ENCODE measurements at regions not wholly inside any gene's neighbourhood (a gene's known extent, or its start where the extent isn't known, plus 50 kb on each side); places are given as distances from the start of the nearest gene placed in this dataset.

DNA sequence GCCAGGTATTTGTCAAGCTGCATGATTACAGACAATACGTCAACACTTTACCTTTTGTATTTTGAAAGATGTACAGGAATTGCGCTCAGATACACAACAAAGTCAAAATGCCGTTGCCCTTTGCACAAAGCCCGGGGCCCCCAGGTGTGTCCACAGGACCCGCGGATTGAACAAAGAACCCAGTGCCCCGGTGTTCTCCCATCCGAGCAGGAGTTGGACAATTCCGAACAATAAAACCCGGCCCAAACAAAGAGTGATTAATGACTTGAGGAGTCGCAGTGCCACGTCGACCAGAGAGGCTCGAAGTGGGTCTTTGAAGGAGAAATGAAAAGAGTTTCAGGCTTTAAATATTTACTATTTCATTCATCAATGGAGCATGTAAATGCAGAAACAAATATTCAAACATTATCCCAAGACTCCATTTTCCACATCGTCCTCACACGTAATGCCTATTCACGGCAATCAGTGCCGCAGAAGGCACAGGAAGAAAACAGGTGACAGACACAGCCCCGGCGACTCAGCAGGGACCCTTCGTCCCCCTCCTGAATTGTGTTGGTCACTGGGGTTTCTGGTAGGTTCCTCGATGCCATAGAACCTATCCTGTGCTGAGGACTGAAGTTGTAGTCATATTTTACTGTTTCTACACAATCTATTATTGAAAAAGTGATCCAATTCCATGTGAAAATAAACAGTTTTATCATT, 70.9 kb upstream of the MGMT start:
- no peak for DNase-seq

DNA sequence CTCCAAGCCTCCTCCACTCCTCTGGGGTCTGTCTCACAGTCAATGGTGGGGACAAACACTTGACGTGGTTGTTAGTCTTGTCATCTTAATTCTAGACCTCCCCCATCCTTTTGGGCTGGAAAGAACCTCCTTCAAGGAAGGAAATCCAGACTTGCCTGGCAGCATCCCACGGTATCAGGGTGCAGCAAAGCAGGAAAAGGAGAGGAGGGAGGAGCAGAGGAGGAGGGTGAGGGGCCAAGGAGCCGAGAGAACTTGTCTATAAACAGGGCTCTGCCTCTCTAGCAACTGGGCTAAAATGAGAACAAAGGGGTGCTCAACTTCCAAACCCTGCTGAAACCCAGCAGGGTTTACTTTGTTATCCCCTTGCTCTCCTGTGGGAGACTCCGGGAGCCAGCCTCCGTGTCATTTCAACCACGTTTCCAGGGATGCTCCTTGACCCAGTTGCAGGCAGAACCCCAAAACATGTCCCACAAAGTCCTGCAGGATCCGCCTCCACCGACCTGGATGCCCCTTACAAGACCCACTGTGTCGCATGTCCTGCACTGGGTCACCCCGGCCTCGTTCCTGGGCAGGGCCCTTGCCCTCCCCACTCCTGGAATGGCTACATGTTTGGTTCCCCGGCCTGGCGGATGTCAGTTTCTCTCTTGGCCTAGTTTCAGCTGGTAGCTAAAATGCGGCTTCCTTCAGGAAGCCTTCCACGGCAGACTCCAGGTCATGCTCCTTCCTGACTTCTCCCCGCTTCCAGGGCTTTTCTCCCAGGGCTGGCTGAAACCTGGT, 69.7 kb upstream of the MGMT start:
- DNase-seq: no peak

DNA sequence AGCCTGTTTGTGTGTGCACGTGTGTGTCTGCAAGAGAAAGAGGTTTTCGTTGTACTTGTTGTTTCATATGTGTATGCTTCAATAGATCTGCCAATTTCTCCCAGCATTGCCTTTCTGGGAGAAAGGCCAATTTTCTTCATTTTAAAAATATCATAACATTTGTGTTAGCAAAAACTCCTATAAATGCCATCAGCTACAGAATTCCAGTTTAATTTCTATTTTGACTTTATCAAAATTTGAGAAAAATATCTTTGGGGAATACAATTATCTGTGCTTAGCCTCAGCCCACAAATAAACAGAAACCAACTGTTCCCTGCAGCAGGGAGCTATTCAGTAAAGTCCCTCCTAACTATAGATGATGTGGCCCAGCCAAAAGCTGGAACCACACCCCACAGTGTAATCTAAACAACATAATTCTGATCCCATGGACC, 68.3 kb upstream of the MGMT start:
- DNase-seq: no peak

DNA sequence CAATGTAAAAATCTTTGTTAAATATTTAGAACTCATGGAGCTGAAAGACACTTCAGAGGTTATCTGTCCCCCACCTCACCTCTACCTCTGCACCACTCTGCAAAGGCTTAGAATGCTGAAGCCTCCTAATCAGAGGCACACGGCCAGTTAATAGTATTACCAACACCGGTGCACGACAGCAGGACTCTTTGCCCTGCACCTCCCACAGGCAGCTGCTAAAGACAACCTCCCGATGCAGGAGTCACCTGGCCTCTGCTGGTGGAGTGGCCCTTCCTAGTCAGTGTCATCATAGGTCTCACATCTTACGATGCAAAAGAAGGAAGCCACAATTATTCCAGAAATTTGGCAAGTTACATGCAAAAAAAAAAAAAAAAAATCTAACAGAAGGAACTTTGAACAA, 66.6 kb upstream of the MGMT start:
- no peak for DNase-seq

DNA sequence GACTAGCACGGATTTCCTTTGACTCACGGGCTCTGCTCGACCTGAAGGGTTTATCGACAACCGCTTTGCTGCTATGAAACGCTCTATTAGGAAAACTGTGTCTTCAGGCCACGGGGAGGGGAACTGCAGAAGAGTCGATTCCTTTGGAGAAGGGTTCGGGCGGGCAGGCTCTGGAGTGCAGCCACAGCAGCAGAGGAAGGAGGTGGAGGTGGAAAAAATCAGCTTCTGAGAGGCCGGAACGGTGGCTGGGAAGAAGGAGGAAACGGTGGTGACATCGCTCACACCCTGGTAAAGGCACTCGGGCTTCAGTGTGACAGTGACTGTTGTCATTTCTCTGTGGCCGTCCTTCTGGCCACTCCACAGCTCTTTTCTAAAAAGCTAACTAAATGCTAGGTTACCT, 64.6 kb upstream of the MGMT start:
- DNase-seq: no peak

DNA sequence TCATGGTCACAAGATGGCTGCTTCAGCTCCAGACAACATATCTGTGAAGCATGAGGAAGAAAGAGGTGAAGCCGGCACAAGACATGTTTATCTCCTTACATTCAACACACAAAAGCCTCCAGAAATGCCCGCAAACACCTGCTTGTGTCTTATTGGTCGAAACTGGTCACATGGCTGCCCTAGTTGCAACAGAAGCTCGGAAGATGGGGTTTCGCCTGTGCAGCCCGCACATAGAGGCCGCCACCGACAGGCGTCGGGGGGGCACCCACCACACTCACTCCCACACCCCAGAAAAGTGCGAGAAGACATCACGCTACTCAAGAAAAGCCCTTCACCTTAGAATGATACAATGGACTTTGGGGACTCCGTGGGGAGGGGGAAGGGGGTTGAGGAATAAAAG, 63.0 kb upstream of the MGMT start:
- DNase-seq: no peak

DNA sequence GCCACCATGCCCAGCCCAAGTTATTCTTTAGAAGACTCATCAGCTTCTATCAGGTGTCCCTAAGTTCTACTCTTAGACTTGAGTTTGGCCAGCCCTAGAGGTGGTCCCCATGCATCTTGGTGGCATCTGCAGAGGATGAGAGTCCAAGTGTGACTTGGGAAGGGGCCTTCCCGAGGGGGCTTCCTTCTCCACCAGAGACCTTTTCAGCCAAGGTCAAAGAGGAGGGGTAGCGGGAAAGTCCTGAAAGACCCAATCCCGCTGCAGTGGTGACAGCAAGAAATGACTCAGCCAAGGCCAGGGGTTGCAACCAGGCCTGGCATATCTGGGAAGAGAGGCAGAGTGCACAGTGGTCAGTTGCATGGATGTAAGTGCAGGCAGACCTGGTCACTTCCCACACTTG, 61.7 kb upstream of the MGMT start:
- DNase-seq: no peak

DNA sequence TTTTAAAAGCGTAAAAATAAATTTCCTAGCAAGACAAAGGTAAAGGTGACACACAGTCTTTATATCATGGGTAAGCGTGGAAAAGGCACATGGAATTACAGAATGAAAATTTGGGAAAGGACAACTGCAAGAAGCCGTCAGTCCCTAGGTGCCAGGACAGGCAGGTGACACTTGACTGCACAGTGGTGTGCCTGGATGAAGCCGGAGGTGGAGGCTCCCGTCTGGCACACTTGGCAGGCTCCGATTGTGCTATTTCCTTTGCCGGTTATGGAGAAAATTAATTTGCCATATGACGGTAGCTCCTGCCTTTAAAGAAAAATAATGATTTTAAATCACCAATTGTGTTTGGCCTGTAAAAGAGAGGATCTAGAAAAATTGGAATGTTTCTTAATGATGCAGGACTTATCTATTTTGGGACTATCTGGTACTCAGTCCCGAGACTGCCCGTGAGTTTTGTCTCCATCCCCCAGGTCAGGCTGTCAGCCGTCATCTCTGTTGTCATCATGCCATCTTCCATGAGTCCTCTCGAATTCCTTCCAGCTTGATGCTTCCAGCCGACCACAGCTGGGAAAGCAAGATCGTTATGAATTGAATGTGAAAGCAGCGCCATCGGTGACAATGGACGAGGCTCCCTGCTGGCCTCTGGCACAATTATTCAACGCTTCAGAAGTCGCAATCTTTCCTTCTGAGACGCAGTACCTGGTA, 56.2 kb upstream of the MGMT start:
- DNase-seq: no peak

DNA sequence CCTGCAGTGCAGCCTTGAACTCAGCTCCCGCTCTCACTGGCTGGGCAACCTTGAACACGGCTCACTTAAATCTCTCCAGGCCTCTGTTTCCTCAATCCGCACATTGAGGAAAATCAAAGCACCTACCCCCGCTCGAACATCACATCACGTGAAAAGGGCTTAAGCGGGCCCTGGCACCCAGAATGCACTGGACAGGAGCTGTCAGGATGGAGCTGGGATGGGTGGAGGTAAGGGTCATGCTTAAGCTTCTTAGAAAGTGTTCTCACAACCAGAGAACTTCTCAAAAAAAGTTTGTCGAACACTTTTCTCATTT, 55.7 kb upstream of the MGMT start:
- no peak for DNase-seq

DNA sequence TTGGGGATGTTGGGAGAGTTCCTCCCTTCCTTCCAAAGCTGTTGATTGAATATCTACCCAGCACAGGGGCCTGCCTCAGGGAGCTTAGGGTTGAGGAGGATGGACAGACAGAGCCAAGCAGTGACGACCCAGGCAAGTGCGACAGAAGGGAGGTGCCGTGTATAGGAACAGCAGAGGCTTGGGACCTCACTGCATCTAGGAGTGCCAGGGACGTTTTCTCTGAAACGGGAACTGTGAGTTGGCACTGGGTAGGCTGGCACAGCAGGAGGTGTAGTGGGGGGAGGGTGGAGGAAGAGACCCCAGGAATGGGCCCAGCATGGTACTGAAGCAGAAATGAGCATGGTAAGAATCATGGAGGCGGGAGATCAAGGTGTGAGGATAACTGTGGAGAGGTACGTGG, 55.3 kb upstream of the MGMT start:
- no peak for DNase-seq

DNA sequence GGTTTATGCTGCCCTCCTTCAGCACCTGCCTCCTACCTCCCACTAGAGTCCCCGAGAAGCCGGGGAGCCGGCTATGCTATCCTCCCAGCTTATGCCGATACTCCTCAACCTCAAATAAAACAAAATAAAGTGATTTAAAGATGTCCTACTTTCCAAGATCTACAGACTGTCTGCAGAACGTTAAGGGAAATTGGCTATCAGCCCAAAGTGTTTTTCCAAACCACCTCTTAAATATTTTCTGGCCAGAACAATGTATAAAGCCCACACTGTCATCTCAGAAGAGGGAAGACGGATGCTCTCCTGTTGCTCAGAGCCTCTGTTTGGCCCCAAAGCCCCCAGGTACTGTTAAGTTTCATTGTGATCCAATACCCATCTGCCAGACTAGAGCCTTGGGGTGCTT, 54.0 kb upstream of the MGMT start:
- no peak for DNase-seq

DNA sequence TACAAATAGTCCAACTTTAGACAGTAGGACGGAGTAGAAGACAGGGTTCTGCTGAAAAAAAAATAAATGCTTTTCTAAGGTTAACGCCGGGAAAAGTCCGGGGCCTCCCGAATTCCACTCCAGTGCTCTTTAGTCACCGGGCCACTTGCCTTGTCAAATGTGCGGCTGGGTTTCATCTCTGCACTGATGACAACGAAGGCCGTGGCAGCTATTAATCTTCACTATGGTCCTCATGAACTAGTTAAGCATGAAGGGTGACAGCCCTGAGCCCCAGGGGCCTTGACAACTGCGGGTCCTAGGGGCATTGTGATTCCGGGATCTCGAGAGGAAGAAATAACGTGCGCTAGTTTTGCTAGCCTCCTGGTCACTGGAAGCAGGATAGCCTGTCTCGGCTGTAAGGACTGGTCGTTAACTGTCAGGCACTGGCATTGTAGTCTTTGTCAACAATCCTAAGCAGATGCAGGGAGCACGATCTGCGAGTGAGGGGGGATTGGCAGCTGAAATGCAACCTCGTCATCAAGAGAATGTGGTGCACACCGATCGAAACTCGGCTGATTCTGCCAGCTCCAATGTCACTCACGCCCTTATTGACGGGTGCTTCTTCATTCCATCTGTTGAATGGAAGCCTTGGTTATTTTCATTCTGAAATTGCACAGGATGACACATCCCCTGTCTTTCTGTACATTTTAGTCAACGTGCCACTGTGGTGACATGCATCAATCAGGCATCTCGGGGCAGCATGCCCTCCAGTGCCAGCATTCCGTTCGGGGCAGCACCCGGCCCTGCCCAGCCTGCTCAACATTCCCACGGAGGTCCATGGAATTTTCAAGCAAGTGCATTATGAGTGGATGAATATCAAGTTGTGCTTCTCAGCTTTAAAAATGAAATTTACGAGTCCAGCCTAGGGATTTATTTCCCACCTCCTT, 51.6 kb upstream of the MGMT start:
- no peak for DNase-seq

DNA sequence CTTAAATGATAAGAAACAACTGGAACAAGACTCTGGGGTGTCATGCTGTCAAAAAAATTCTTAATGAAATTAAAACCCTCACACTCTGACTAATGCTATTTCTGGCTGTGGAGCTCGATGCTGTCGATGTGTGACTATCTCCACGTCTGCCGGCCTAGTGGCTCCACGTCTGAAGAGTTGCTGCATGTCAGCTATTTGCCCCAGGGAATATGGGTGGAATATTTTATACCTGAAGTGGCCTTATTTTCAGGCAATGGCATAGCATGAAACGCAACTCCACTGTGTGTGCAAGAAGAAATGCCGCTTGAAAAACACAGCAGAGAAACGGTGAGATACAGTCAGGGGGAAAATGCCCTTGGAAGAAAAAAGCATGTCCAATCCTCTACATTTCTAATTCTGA, 50.9 kb upstream of the MGMT start:
- no peak for DNase-seq

DNA sequence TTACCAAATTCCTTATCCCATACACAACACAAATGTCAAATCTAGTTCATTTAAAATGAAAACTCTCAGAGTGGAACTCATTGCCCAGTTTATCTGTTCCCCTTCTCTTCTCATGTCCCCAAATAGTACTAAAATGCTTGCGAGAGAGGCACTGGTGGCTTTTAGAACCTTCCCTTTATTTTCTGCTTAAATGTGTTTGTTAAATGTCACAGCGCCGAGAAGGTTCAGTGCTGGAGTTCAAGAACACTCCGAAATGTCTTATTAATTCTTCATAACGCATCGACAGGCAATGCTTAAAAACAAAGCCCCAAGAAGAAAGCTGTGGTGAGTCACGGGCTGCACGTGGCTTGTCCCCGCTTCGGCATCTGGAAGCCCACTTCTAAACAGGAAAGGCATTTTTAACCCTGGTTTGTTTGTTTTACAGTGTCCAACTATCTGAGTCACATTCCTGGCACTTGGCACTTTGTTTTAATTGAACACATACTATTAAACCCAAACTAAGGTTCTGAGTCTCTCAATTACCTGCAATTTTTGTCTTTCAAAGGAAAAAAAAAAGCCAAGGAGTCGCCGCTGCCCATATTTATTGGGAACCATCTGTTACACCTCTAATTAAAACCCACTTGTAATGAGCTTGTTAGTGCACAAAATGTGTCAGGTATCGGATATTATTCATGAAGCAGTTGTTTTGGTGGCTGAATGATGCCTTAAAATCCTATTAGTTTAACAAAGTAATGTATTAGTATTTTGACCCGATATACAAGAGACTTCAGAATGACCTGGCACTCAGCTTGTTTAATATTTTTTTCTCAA, 49.9 kb upstream of the MGMT start:
- no peak for DNase-seq

Measured in activated CD4-positive, alpha-beta T cell treated with anti-CD3 and anti-CD28 coated beads, Interleukin-2, amount 50 U/mL, for 48 hours (primary cell).